C4-2B (cell line): ENCODE measurements at regions not wholly inside any gene's neighbourhood (a gene's known extent, or its start where the extent isn't known, plus 50 kb on each side); places are given as distances from the start of the nearest gene placed in this dataset.

Experiments
- ZFX ChIP-seq: fragments of 450-650 bp; IDR thresholded peaks from 2 replicates; pipeline ENCODE4 v1.6.1; 2017
- TF ChIP-seq, protein P1 (sequence below): fragments of 450-650 bp; conservative IDR thresholded peaks from 2 replicates; pipeline ENCODE4 v1.5.1; 2017; ENCODE audit warnings: mild to moderate bottlenecking

GRCh38 chr5:82704381-82704780, 372.8 kb downstream of the TMEM167A start:
- TF ChIP-seq, protein P1, sequence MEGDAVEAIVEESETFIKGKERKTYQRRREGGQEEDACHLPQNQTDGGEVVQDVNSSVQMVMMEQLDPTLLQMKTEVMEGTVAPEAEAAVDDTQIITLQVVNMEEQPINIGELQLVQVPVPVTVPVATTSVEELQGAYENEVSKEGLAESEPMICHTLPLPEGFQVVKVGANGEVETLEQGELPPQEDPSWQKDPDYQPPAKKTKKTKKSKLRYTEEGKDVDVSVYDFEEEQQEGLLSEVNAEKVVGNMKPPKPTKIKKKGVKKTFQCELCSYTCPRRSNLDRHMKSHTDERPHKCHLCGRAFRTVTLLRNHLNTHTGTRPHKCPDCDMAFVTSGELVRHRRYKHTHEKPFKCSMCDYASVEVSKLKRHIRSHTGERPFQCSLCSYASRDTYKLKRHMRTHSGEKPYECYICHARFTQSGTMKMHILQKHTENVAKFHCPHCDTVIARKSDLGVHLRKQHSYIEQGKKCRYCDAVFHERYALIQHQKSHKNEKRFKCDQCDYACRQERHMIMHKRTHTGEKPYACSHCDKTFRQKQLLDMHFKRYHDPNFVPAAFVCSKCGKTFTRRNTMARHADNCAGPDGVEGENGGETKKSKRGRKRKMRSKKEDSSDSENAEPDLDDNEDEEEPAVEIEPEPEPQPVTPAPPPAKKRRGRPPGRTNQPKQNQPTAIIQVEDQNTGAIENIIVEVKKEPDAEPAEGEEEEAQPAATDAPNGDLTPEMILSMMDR = no peak
- no peak for TF ChIP-seq ZFX
